SK-N-SH (cell line): ENCODE measurements at regions not wholly inside any gene's neighbourhood (a gene's known extent, or its start where the extent isn't known, plus 50 kb on each side); places are given as distances from the start of the nearest gene placed in this dataset.

Source experiments
- CTCF ChIP-seq: fragments of 200-600 bp; sonication (generic); IDR thresholded peaks from 2 replicates; pipeline ENCODE4 v1.6.1; 2017; ENCODE audit warnings: antibody characterized with exemption, mild to moderate bottlenecking, moderate library complexity
- EZH2phosphoT487 ChIP-seq: fragments of 200-600 bp; sonication (generic); IDR thresholded peaks from 2 replicates; pipeline ENCODE4 v1.6.1; 2017; ENCODE audit warnings: low read depth, mixed run types, mild to moderate bottlenecking, antibody characterized with exemption, moderate library complexity, borderline replicate concordance
- POLR2AphosphoS5 ChIP-seq: IDR thresholded peaks from 2 replicates; pipeline ENCODE4 v1.6.1; 2012; ENCODE audit warnings: low read depth, low read length
- SMC3 ChIP-seq: IDR thresholded peaks from 2 replicates; pipeline ENCODE4 v1.6.1; 2012; ENCODE audit warnings: low read depth, low read length, improper control_type of control experiment
- TF ChIP-seq, protein P1 (sequence below): IDR thresholded peaks from 2 replicates; pipeline ENCODE4 v1.6.1; 2012; ENCODE audit warnings: mild to moderate bottlenecking, low read depth, low read length, moderate library complexity
- TF ChIP-seq, protein P2 (sequence below): IDR thresholded peaks from 2 replicates; pipeline ENCODE4 v1.4.0; 2012; ENCODE audit warnings: low read depth

GRCh38 chr20:58597249-58597891 is 53.7 kb upstream of the STX16 start:
- no peak for TF ChIP-seq SMC3
- no peak for TF ChIP-seq CTCF
- TF ChIP-seq POLR2AphosphoS5, result no peak
- no peak for TF ChIP-seq EZH2phosphoT487
- TF ChIP-seq, protein P1, sequence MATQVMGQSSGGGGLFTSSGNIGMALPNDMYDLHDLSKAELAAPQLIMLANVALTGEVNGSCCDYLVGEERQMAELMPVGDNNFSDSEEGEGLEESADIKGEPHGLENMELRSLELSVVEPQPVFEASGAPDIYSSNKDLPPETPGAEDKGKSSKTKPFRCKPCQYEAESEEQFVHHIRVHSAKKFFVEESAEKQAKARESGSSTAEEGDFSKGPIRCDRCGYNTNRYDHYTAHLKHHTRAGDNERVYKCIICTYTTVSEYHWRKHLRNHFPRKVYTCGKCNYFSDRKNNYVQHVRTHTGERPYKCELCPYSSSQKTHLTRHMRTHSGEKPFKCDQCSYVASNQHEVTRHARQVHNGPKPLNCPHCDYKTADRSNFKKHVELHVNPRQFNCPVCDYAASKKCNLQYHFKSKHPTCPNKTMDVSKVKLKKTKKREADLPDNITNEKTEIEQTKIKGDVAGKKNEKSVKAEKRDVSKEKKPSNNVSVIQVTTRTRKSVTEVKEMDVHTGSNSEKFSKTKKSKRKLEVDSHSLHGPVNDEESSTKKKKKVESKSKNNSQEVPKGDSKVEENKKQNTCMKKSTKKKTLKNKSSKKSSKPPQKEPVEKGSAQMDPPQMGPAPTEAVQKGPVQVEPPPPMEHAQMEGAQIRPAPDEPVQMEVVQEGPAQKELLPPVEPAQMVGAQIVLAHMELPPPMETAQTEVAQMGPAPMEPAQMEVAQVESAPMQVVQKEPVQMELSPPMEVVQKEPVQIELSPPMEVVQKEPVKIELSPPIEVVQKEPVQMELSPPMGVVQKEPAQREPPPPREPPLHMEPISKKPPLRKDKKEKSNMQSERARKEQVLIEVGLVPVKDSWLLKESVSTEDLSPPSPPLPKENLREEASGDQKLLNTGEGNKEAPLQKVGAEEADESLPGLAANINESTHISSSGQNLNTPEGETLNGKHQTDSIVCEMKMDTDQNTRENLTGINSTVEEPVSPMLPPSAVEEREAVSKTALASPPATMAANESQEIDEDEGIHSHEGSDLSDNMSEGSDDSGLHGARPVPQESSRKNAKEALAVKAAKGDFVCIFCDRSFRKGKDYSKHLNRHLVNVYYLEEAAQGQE, result no peak
- TF ChIP-seq, protein P2, sequence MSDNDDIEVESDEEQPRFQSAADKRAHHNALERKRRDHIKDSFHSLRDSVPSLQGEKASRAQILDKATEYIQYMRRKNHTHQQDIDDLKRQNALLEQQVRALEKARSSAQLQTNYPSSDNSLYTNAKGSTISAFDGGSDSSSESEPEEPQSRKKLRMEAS, result no peak
